Erythroblast (primary cell): ENCODE measurements at regions not wholly inside any gene's neighbourhood (a gene's known extent, or its start where the extent isn't known, plus 50 kb on each side); places are given as distances from the start of the nearest gene placed in this dataset.

Source experiments
- DNase-seq, 2 experiments: peaks; one replicate each; lab custom pipeline; 2025; lab: John Stamatoyannopoulos, UW
- GATA1 ChIP-seq: IDR thresholded peaks from 2 replicates; pipeline ENCODE4 v1.6.1; 2011; ENCODE audit warnings: low read depth, mild to moderate bottlenecking, control low read depth, low read length, moderate library complexity
- POLR2A ChIP-seq: IDR thresholded peaks from 2 replicates; pipeline ENCODE4 v1.6.1; 2011; ENCODE audit warnings: mild to moderate bottlenecking, low read length

DNA sequence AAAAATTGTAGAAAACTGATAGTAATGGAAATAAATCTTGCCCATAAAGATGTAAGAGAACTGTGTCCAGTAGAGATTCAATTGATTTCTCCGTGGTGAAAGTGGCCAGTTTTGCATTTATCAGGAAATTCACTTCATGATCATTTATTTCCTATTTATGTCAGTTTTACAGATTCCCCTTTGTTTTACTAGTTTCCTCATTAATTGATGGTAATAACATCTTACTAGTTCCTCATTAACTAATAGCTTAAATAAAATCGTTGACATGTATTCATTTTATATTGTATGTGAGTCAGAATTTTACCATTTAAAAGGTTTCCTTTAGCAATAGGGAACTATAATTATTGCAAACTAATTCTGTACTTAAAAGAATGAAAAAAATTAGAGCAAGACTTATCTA lies 99.8 kb upstream of the ADGRF1 start:
- TF ChIP-seq GATA1 (no peak), POLR2A (no peak)

GRCh38 chr6:47141171-47141570 lies 99.0 kb upstream of the ADGRF1 start:
- DNase-seq = no peak

More for the DNA sequence above, 99.8 kb upstream of the ADGRF1 start:
- DNase-seq = no peak

GRCh38 chr6:47138046-47138445 lies 95.9 kb upstream of the ADGRF1 start:
- no peak for TF ChIP-seq GATA1
- peak in 1 of 2 experiments; percentile 2 for DNase-seq

More at GRCh38 chr6:47141171-47141570, 99.0 kb upstream of the ADGRF1 start:
- TF ChIP-seq POLR2A = no peak
- TF ChIP-seq GATA1 = no peak

GRCh38 chr6:47137073-47137472 lies 94.9 kb upstream of the ADGRF1 start:
- no peak for DNase-seq
- TF ChIP-seq GATA1 = no peak
- no peak for TF ChIP-seq POLR2A

GRCh38 chr6:47135772-47136171 lies 93.6 kb upstream of the ADGRF1 start:
- DNase-seq = peak in 1 of 2 experiments; percentile 54
- no peak for TF ChIP-seq GATA1
- no peak for TF ChIP-seq POLR2A

DNA sequence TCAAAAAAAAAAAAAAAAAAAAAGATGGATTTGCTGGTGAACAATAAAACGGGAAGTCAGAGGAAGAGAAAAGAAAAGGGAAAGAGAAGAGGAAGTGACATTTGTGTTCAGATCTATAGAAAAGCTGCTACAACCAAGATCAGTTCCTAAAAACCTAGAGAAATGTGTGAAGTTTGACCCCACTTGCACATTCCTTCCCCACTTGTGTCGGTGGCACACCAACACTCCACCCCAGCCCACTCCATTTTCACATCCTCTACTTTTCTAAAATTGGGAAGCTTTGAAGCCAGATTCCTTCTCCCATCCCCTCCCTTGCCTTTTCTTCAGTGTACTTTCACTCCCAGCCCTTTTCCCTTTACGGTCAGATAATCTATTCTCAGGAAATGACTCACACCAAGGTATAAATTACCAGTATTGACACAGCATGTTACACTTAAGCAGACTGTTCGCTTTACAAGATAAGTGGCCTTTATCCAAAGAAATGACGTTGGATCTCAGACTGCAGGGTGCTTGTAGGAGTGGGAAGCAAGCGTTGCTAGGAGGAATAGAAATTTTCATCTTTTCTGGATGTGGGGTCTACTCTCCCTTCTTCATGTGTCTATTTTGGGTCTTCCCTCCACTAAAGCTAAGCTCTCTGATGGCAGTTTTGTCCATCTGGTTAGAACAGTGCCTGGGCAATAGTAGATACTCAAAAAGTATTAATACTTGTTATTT lies 92.5 kb upstream of the ADGRF1 start:
- DNase-seq = peak in 1 of 2 experiments; percentile 53
- no peak for TF ChIP-seq POLR2A
- no peak for TF ChIP-seq GATA1

DNA sequence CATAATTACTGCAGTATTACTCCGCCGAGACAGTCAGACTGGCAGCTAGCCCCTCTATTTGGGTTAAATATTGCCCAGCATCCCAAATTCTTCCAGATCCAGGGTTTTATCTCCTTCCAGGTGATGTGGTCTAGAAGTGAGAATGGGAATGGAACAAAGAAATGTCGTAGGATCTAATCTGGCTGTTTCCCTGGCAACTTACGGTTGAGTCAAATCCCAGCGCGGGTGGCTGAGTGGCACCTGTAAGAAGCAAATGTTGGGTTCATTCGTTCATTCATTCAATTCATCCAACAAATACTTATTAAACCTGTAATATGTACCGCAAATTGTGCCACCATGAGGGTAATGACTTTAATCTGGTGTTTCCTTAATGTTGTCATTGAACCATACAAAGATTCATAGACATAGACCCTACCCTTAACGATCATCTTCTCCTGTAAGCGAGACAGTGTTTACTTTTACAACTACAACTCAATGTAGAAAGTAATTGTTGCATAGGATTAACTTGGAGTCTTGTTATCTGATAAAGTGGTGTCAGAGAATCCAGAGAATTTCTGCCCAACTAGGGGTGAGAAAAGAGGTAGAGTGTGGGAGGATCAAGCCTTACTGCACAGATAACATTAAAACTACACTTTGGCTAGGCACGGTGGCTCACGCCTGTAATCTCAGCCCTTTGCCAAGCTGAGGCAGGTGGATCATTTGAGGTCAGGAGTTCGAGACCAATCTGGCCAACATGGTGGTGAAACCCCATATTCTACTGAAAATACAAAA lies 91.3 kb upstream of the ADGRF1 start:
- DNase-seq = no peak
- no peak for TF ChIP-seq POLR2A
- TF ChIP-seq GATA1 = no peak

GRCh38 chr6:47132724-47133123 lies 90.6 kb upstream of the ADGRF1 start:
- no peak for TF ChIP-seq GATA1
- TF ChIP-seq POLR2A = no peak
- no peak for DNase-seq

- TF ChIP-seq POLR2A (no peak), GATA1 (no peak)
- DNase-seq = no peak
Measured at GRCh38 chr6:47131773-47132172, 89.6 kb upstream of the ADGRF1 start.

- TF ChIP-seq POLR2A (no peak), GATA1 (no peak)
- DNase-seq = no peak
Measured at GRCh38 chr6:47130086-47130485, 88.0 kb upstream of the ADGRF1 start.

DNA sequence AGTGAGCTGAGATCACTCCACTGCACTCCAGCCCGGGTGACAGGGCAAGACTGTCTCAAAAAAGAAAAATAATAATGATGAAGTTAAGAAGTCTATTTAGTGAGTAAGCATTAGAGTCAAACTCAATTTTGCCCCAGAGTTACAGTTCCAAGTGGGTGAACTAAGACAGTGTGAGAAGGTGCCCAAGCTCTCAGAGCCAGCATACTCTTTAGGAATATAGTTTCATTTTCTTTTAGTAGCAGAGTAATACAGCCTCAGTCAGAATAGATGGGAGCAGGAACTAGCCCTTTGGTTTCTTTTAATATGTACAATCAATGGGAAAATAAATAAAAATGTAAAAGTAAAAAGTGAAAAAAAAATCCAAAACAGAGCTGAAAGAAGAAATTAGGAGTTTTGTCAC lies 87.0 kb upstream of the ADGRF1 start:
- no peak for DNase-seq
- no peak for TF ChIP-seq GATA1
- TF ChIP-seq POLR2A = no peak

DNA sequence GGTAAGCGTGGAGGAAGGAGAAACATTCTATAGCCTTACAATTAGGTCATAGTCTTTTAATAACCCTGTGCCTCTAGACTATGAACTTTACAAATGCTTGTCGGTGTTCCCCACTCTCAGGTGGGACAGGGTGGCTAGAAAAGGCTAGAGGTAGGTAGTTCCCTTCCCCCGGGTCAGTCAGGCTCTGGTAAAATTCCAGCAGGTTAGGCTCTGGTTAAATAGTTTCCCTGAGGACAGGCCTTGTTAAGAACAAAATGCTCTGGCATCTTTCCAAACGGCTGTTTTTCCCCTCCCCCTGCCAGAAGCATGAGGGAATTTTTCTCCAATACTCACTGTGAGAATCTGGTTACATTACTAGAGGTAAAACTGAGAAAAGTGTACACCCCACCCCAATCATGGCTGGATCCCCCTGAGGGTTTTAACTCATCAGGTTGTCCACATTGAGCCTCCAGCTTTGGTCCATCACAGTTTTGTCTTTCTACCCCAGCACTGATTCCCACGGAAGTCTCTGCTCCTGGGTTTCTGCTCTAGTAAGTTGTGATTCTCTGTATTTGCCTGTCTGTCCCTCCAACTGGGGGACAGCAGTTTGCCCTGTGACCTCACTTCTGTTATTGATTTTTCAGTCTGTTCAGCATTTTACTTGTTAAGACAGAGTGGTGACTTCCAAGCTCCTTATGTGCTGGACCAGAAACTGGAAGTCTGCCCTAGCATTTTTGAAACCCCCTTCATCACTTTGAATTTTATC lies 84.7 kb upstream of the ADGRF1 start:
- DNase-seq = no peak
- TF ChIP-seq GATA1 = no peak
- TF ChIP-seq POLR2A = no peak

GRCh38 chr6:47118611-47119010 lies 76.5 kb upstream of the ADGRF1 start:
- no peak for TF ChIP-seq POLR2A
- no peak for TF ChIP-seq GATA1
- no peak for DNase-seq

GRCh38 chr6:47117314-47117713 lies 75.2 kb upstream of the ADGRF1 start:
- no peak for DNase-seq
- no peak for TF ChIP-seq POLR2A
- no peak for TF ChIP-seq GATA1
